ENCODE measurements at regions not wholly inside any gene's neighbourhood (a gene's known extent, or its start where the extent isn't known, plus 50 kb on each side); places are given as distances from the start of the nearest gene placed in this dataset.
"Not testable (repeated sequence)": the region's sequence is repeated elsewhere in the genome, so short reads cannot be mapped to it uniquely, and the experiment has no call there.

GRCh38 chr15:70514251-70514650, 249.1 kb downstream of the UACA start:
- Histone ChIP-seq H3K9me3 (ENCODE audit: severe bottlenecking) (peaks cover 4% of the 10 kb centered on the region), H3K36me3 (no peaks in the 10 kb centered on the region), H3K4me3 (ENCODE audit: low read depth, low read length) (no peak overlapping the region), H3K27me3 (ENCODE audit: insufficient read depth, low read depth, severe bottlenecking) (no peaks in the 10 kb centered on the region), H3K27ac (no peak overlapping the region)
- DNase-seq: no peak
- no peak for TF ChIP-seq CTCF (IDR thresholded peaks at IDR 0.05; ENCODE audit: low read depth, low read length)

- no peak for TF ChIP-seq CTCF (IDR thresholded peaks at IDR 0.05; ENCODE audit: low read depth, low read length)
These were observed 249.5 kb downstream of the UACA start for GRCh38 chr15:70513819-70514218.

GRCh38 chr15:70512772-70513362, 250.5 kb downstream of the UACA start:
- Histone ChIP-seq H3K9me3 (ENCODE audit: severe bottlenecking) (peaks cover 4% of the 10 kb centered on the region), H3K27ac (no peak overlapping the region), H3K4me3 (ENCODE audit: low read depth, low read length) (no peak overlapping the region), H3K36me3 (no peaks in the 10 kb centered on the region), H3K27me3 (ENCODE audit: insufficient read depth, low read depth, severe bottlenecking) (no peaks in the 10 kb centered on the region)
- TF ChIP-seq CTCF (IDR thresholded peaks at IDR 0.05; ENCODE audit: low read depth, low read length): peak; percentile 97
- DNase-seq: peak; percentile 80

More at GRCh38 chr15:70513819-70514218, 249.5 kb downstream of the UACA start:
- Histone ChIP-seq H3K27me3 (ENCODE audit: insufficient read depth, low read depth, severe bottlenecking) (no peaks in the 10 kb centered on the region), H3K9me3 (ENCODE audit: severe bottlenecking) (peaks cover 4% of the 10 kb centered on the region), H3K36me3 (no peaks in the 10 kb centered on the region), H3K4me3 (ENCODE audit: low read depth, low read length) (no peak overlapping the region), H3K27ac (no peak overlapping the region)
- no peak for DNase-seq

- not testable (repeated sequence) for H3K27me3 ChIP-seq (ENCODE audit: insufficient read depth, low read depth, severe bottlenecking)
These were observed 251.3 kb downstream of the UACA start for GRCh38 chr15:70511972-70512587.

GRCh38 chr15:70510433-70510832, 252.9 kb downstream of the UACA start:
- TF ChIP-seq CTCF (IDR thresholded peaks at IDR 0.05; ENCODE audit: low read depth, low read length): no peak
- H3K27me3 ChIP-seq (ENCODE audit: insufficient read depth, low read depth, severe bottlenecking): no peaks in the 10 kb centered on the region
- H3K27ac ChIP-seq: no peak overlapping the region
- DNase-seq: no peak
- no peaks in the 10 kb centered on the region for H3K36me3 ChIP-seq
- H3K9me3 ChIP-seq (ENCODE audit: severe bottlenecking): peaks cover 4% of the 10 kb centered on the region
- H3K4me3 ChIP-seq (ENCODE audit: low read depth, low read length): no peak overlapping the region

More at GRCh38 chr15:70511972-70512587, 251.3 kb downstream of the UACA start:
- not testable (repeated sequence) for DNase-seq; H3K27ac ChIP-seq; H3K4me3 ChIP-seq (ENCODE audit: low read depth, low read length); H3K36me3 ChIP-seq; H3K9me3 ChIP-seq (ENCODE audit: severe bottlenecking)

- Histone ChIP-seq H3K27me3 (ENCODE audit: insufficient read depth, low read depth, severe bottlenecking) (no peaks in the 10 kb centered on the region), H3K27ac (no peak overlapping the region), H3K4me3 (ENCODE audit: low read depth, low read length) (no peak overlapping the region), H3K36me3 (no peaks in the 10 kb centered on the region), H3K9me3 (ENCODE audit: severe bottlenecking) (peaks cover 4% of the 10 kb centered on the region)
- no peak for TF ChIP-seq CTCF (IDR thresholded peaks at IDR 0.05; ENCODE audit: low read depth, low read length)
- DNase-seq: no peak
These were observed 253.6 kb downstream of the UACA start for GRCh38 chr15:70509731-70510143.

All from WERI-Rb-1 (cell line).